AG10803 (cell line): ENCODE measurements at regions not wholly inside any gene's neighbourhood (a gene's known extent, or its start where the extent isn't known, plus 50 kb on each side); places are given as distances from the start of the nearest gene placed in this dataset.

Experiments
- DNase-seq: peaks from one replicate; pipeline ENCODE4 v3.0.0; 2010; ENCODE audit warnings: low read depth
- H3K4me3 ChIP-seq: 2 replicates; pipeline ENCODE4 v1.5.1; 2011; ENCODE audit warnings: mild to moderate bottlenecking, low read length, control low read depth
- CTCF ChIP-seq: conservative IDR thresholded peaks from 2 replicates; pipeline ENCODE4 v1.5.1; 2011; ENCODE audit warnings: mild to moderate bottlenecking, low read length, control low read depth, inconsistent platforms

GRCh38 chr1:168631671-168632400 lies 55.4 kb downstream of the XCL1 start:
- no peak for TF ChIP-seq CTCF

GRCh38 chr1:168634951-168635532 lies 58.6 kb downstream of the XCL1 start:
- DNase-seq, result no peak
- no peak overlapping the region for H3K4me3 ChIP-seq
- no peak for TF ChIP-seq CTCF

More at GRCh38 chr1:168631671-168632400, 55.4 kb downstream of the XCL1 start:
- DNase-seq, result no peak
- no peak overlapping the region for H3K4me3 ChIP-seq

GRCh38 chr1:168636200-168636599 lies 59.8 kb downstream of the XCL1 start:
- no peak overlapping the region for H3K4me3 ChIP-seq
- DNase-seq, result no peak
- 0 out of 2 replicates have a peak, but pooled peaks have one; percentile 18 for TF ChIP-seq CTCF

- no peak overlapping the region for H3K4me3 ChIP-seq
- TF ChIP-seq CTCF, result no peak
- peak; percentile 86 for DNase-seq
Observed at GRCh38 chr1:168636642-168637111, 60.3 kb downstream of the XCL1 start.

- peak; percentile 45 for TF ChIP-seq CTCF
- no peak overlapping the region for H3K4me3 ChIP-seq
- no peak for DNase-seq
Observed at GRCh38 chr1:168637350-168637991, 61.1 kb downstream of the XCL1 start.

GRCh38 chr1:168638884-168639283 lies 62.5 kb downstream of the XCL1 start:
- no peak overlapping the region for H3K4me3 ChIP-seq
- no peak for TF ChIP-seq CTCF
- DNase-seq, result no peak

GRCh38 chr1:168640182-168640581 lies 63.8 kb downstream of the XCL1 start:
- TF ChIP-seq CTCF, result no peak
- no peak overlapping the region for H3K4me3 ChIP-seq
- DNase-seq, result no peak
